ENCODE measurements at regions not wholly inside any gene's neighbourhood (a gene's known extent, or its start where the extent isn't known, plus 50 kb on each side); places are given as distances from the start of the nearest gene placed in this dataset.

- TF ChIP-seq CTCF (IDR thresholded peaks at IDR 0.05) (no peak), POLR2A (IDR thresholded peaks at IDR 0.05) (no peak)
These were observed 210.7 kb upstream of the ANKRD55 start for GRCh38 chr5:56443826-56444225.

Data from right lobe of liver (tissue), 4 donors.